ENCODE measurements at regions not wholly inside any gene's neighbourhood (a gene's known extent, or its start where the extent isn't known, plus 50 kb on each side); places are given as distances from the start of the nearest gene placed in this dataset.

- no peak for ATAC-seq
- DNase-seq = no peak
- Mint-ChIP-seq H3K9me3 (no peaks in the 10 kb centered on the region), H3K4me3 (no peak overlapping the region), H3K27ac (no peak overlapping the region), H3K4me1 (no peaks in the 10 kb centered on the region), H3K27me3 (ENCODE audit: low read depth in 2 of 2) (peaks cover 0 to 3% of the 10 kb centered on the region in 2 donors), H3K36me3 (no peaks in the 10 kb centered on the region)
- H3K4me3 ChIP-seq (ENCODE audit: low read length) = no peak overlapping the region
- intact Hi-C loops (cut with micrococcal nuclease) = no loop called here
- H3K36me3 ChIP-seq (ENCODE audit: control insufficient read depth, insufficient read depth, low read length) = no peaks in the 10 kb centered on the region
- no peaks in the 10 kb centered on the region for H3K4me1 ChIP-seq (ENCODE audit: control insufficient read depth, insufficient read depth, low read length)
- WGBS (ENCODE audit: insufficient coverage) = 73% methylated on average over 1 of the region's 1 CpG
- TF ChIP-seq CTCF (IDR thresholded peaks at IDR 0.05) = no peak
- no peaks in the 10 kb centered on the region for H3K27me3 ChIP-seq (ENCODE audit: control insufficient read depth, insufficient read depth, low read length)
- H3K9me3 ChIP-seq (ENCODE audit: control insufficient read depth, insufficient read depth, low read length) = no peaks in the 10 kb centered on the region
- no peak overlapping the region for H3K27ac ChIP-seq (ENCODE audit: low read length)
Observed at GRCh38 chr13:27673911-27674310, 52.2 kb downstream of the POLR1D start.

- H3K4me1 ChIP-seq (ENCODE audit: control insufficient read depth, insufficient read depth, low read length) = no peaks in the 10 kb centered on the region
- Mint-ChIP-seq H3K9me3 (no peaks in the 10 kb centered on the region), H3K36me3 (no peaks in the 10 kb centered on the region), H3K4me1 (no peaks in the 10 kb centered on the region), H3K4me3 (no peak overlapping the region), H3K27me3 (ENCODE audit: low read depth in 2 of 2) (peaks cover 17 to 40% of the 10 kb centered on the region in 2 donors), H3K27ac (no peak overlapping the region)
- no peak overlapping the region for H3K27ac ChIP-seq (ENCODE audit: low read length)
- no peaks in the 10 kb centered on the region for H3K9me3 ChIP-seq (ENCODE audit: control insufficient read depth, insufficient read depth, low read length)
- intact Hi-C loops (cut with micrococcal nuclease) = no loop called here
- DNase-seq (no peak), ATAC-seq (no peak)
- 83% methylated on average over 6 of the region's 6 CpGs for WGBS (ENCODE audit: insufficient coverage)
- H3K27me3 ChIP-seq (ENCODE audit: control insufficient read depth, insufficient read depth, low read length) = peaks cover 2% of the 10 kb centered on the region
- no peaks in the 10 kb centered on the region for H3K36me3 ChIP-seq (ENCODE audit: control insufficient read depth, insufficient read depth, low read length)
- no peak overlapping the region for H3K4me3 ChIP-seq (ENCODE audit: low read length)
- TF ChIP-seq CTCF (IDR thresholded peaks at IDR 0.05) = no peak
Observed at GRCh38 chr13:27678306-27679040, 56.8 kb downstream of the POLR1D start.

GRCh38 chr13:27679396-27679795, 57.7 kb downstream of the POLR1D start:
- H3K27ac Mint-ChIP-seq = no peak overlapping the region
- ATAC-seq = no peak
- peaks cover 17 to 43% of the 10 kb centered on the region in 2 donors for H3K27me3 Mint-ChIP-seq (ENCODE audit: low read depth in 2 of 2)
- no peaks in the 10 kb centered on the region for H3K36me3 ChIP-seq (ENCODE audit: control insufficient read depth, insufficient read depth, low read length)
- intact Hi-C loops (cut with micrococcal nuclease) = no loop called here
- no peaks in the 10 kb centered on the region for H3K9me3 Mint-ChIP-seq
- H3K4me3 Mint-ChIP-seq = no peak overlapping the region
- H3K27me3 ChIP-seq (ENCODE audit: control insufficient read depth, insufficient read depth, low read length) = peaks cover 2% of the 10 kb centered on the region
- no peaks in the 10 kb centered on the region for H3K4me1 Mint-ChIP-seq
- H3K4me3 ChIP-seq (ENCODE audit: low read length) = no peak overlapping the region
- H3K36me3 Mint-ChIP-seq = no peaks in the 10 kb centered on the region
- no peaks in the 10 kb centered on the region for H3K9me3 ChIP-seq (ENCODE audit: control insufficient read depth, insufficient read depth, low read length)
- no peak for DNase-seq
- 100% methylated on average over 1 of the region's 1 CpG for WGBS (ENCODE audit: insufficient coverage)
- no peak for TF ChIP-seq CTCF (IDR thresholded peaks at IDR 0.05)
- H3K4me1 ChIP-seq (ENCODE audit: control insufficient read depth, insufficient read depth, low read length) = no peaks in the 10 kb centered on the region
- H3K27ac ChIP-seq (ENCODE audit: low read length) = no peak overlapping the region

- Histone ChIP-seq H3K4me3 (ENCODE audit: low read length) (no peak overlapping the region), H3K9me3 (ENCODE audit: control insufficient read depth, insufficient read depth, low read length) (no peaks in the 10 kb centered on the region), H3K4me1 (ENCODE audit: control insufficient read depth, insufficient read depth, low read length) (no peaks in the 10 kb centered on the region), H3K27me3 (ENCODE audit: control insufficient read depth, insufficient read depth, low read length) (peaks cover 2% of the 10 kb centered on the region), H3K27ac (ENCODE audit: low read length) (no peak overlapping the region), H3K36me3 (ENCODE audit: control insufficient read depth, insufficient read depth, low read length) (no peaks in the 10 kb centered on the region)
- Mint-ChIP-seq H3K4me3 (no peak overlapping the region), H3K27ac (no peak overlapping the region), H3K4me1 (no peaks in the 10 kb centered on the region), H3K9me3 (no peaks in the 10 kb centered on the region), H3K36me3 (no peaks in the 10 kb centered on the region), H3K27me3 (ENCODE audit: low read depth in 2 of 2) (peaks cover 17 to 43% of the 10 kb centered on the region in 2 donors)
- DNase-seq = no peak
- no peak for TF ChIP-seq CTCF (IDR thresholded peaks at IDR 0.05)
- WGBS (ENCODE audit: insufficient coverage) = 88% methylated on average over 5 of the region's 5 CpGs
- intact Hi-C loops (cut with micrococcal nuclease) = no loop called here
- ATAC-seq = no peak
Observed at GRCh38 chr13:27679896-27680295, 58.2 kb downstream of the POLR1D start.

All from natural killer cell (primary cell).